AG08396 (cell line): ENCODE measurements at regions not wholly inside any gene's neighbourhood (a gene's known extent, or its start where the extent isn't known, plus 50 kb on each side); places are given as distances from the start of the nearest gene placed in this dataset.

ENCODE experiments used
- DNase-seq: peaks from one replicate; pipeline ENCODE4 v3.0.0; 2012; ENCODE audit warnings: low spot score, mixed read lengths

GRCh38 chr12:98062464-98063245 is 452.7 kb upstream of the TMPO start:
- DNase-seq = no peak

GRCh38 chr12:98064501-98064900 is 450.9 kb upstream of the TMPO start:
- no peak for DNase-seq

- no peak for DNase-seq
Measured at GRCh38 chr12:98067795-98068194, 447.6 kb upstream of the TMPO start.

- DNase-seq = no peak
Measured at GRCh38 chr12:98073610-98074009, 441.8 kb upstream of the TMPO start.

GRCh38 chr12:98074286-98074685 is 441.1 kb upstream of the TMPO start:
- DNase-seq = no peak

GRCh38 chr12:98084391-98084790 is 431.0 kb upstream of the TMPO start:
- no peak for DNase-seq

GRCh38 chr12:98085046-98085755 is 430.2 kb upstream of the TMPO start:
- DNase-seq = no peak

GRCh38 chr12:98090731-98091130 is 424.7 kb upstream of the TMPO start:
- no peak for DNase-seq

GRCh38 chr12:98096436-98096835 is 419.0 kb upstream of the TMPO start:
- no peak for DNase-seq

GRCh38 chr12:98106031-98106683 is 409.2 kb upstream of the TMPO start:
- DNase-seq = no peak

- DNase-seq = no peak
Measured at GRCh38 chr12:98109266-98109665, 406.1 kb upstream of the TMPO start.

GRCh38 chr12:98110536-98110935 is 404.9 kb upstream of the TMPO start:
- no peak for DNase-seq

GRCh38 chr12:98113548-98113947 is 401.8 kb upstream of the TMPO start:
- DNase-seq = no peak

GRCh38 chr12:98121963-98122362 is 393.4 kb upstream of the TMPO start:
- DNase-seq = no peak

GRCh38 chr12:98123021-98123461 is 392.3 kb upstream of the TMPO start:
- no peak for DNase-seq

GRCh38 chr12:98126637-98127335 is 388.6 kb upstream of the TMPO start:
- DNase-seq = no peak

- DNase-seq = no peak
Measured at GRCh38 chr12:98127336-98127679, 388.1 kb upstream of the TMPO start.

GRCh38 chr12:98127854-98128253 is 387.5 kb upstream of the TMPO start:
- no peak for DNase-seq

- no peak for DNase-seq
Measured at GRCh38 chr12:98136544-98136943, 378.8 kb upstream of the TMPO start.

GRCh38 chr12:98137278-98137677 is 378.1 kb upstream of the TMPO start:
- DNase-seq = no peak

- DNase-seq = no peak
Measured at GRCh38 chr12:98144953-98145352, 370.4 kb upstream of the TMPO start.

GRCh38 chr12:98146043-98146442 is 369.3 kb upstream of the TMPO start:
- DNase-seq = no peak

GRCh38 chr12:98146487-98146886 is 368.9 kb upstream of the TMPO start:
- no peak for DNase-seq
